ENCODE measurements at regions not wholly inside any gene's neighbourhood (a gene's known extent, or its start where the extent isn't known, plus 50 kb on each side); places are given as distances from the start of the nearest gene placed in this dataset.
A peak's percentile ranks its signal among the peaks of the same experiment; 100 is the strongest.

DNA sequence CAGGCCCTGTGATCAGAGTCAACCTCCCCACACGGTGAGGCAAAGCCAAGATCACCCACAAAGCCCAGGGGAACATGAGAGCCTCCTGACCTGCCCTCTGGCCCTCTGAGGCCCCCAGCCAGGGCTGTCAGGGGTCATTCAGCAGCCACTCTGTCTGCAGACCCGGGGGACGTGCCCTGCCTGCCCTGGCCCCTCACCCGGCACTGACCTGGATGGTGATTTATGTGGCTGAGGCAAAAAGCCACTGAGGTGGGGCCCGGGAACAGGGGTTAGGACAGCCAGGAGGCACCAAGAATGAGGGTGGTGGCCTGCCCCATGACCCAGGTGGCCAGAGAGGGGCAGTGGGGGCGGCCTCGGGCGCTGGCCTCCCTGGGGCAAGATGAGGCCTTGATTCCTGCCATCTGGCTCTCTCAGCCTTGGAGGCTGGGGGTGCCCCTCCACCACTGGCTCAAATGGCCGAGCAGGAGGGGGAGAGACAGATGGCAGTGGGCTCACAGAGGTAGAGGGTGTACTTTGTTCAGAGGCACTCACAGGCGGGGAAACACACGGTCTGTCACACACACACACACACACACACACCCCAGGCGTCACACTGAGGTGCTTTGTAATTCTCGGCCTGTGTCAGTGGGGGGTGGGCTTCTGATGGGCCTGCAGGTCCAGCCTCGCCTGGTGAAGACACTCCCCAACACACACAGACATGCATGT lies 174.0 kb upstream of the GSE1 start (continued):
- peak; percentile 69; the same call in 1 of the 2 replicates for TF ChIP-seq ZNF646 (CRISPR knock-in tag; IDR thresholded peaks at IDR 0.05)
- TF ChIP-seq MIER3 (CRISPR knock-in tag; IDR thresholded peaks at IDR 0.05; ENCODE audit: borderline replicate concordance): no peak

DNA sequence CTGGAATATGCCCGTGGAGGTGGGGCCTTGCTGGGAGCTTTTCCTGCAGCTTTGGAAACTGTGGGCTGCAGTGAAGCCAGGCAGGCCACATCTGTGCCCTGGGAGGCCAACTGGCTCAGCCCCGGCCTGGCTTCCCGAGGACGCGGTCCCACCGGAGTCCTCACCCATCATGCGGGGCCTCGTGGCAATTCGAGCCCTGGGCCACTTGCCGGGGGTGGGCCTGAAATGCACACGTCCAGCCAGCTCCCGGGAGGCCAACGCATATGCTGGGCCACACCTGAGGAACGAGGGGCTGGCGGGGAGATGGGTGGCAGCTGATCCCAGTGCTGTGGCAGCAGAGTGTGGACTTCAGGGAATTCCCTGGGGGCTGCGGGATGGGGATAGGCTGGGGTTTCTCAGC lies 172.4 kb upstream of the GSE1 start:
- Histone ChIP-seq H3K36me3 (replicated peaks in 1 of 2; ENCODE audit: control insufficient read depth in 1 of 2, insufficient read depth in 2 of 2, low read length in 2 of 2) (no peaks in the 10 kb centered on the region), H2AFZ (ENCODE audit: low read length) (no peak overlapping the region), H3K9ac (ENCODE audit: insufficient read depth, low read depth, low read length) (no peak overlapping the region), H3K4me3 (replicated peaks in 1 of 3; ENCODE audit: insufficient read depth in 1 of 3, low read depth in 2 of 3, low read length in 3 of 3) (no peak overlapping the region), H3K79me2 (ENCODE audit: insufficient read depth, low read length) (no peaks in the 10 kb centered on the region), H3K27me3 (ENCODE audit: control insufficient read depth in 1 of 2, insufficient read depth in 2 of 2, low read length in 2 of 2) (peaks cover 11 to 44% of the 10 kb centered on the region in 2 experiments; a peak in 4 of 5 replicates), H3K4me1 (ENCODE audit: insufficient read depth, low read length) (peaks cover 63% of the 10 kb centered on the region), H4K20me1 (ENCODE audit: insufficient read depth, low read length) (peaks cover 10% of the 10 kb centered on the region; the same call in 1 of the 2 replicates), H3K4me2 (ENCODE audit: low read depth, low read length) (no peak overlapping the region), H3K9me3 (ENCODE audit: low read length) (no peaks in the 10 kb centered on the region), H3K27ac (ENCODE audit: extremely low read length, insufficient read depth, low read length) (no peak overlapping the region)
- TF ChIP-seq PAF1 (CRISPR knock-in tag; IDR thresholded peaks at IDR 0.05) (no peak), ZNF788 (CRISPR knock-in tag; IDR thresholded peaks at IDR 0.05; ENCODE audit: borderline replicate concordance) (peak; percentile 13; the same call in 1 of the 2 replicates), ZNF83 (CRISPR knock-in tag; IDR thresholded peaks at IDR 0.05; ENCODE audit: borderline replicate concordance) (no peak), PLSCR1 (CRISPR knock-in tag; IDR thresholded peaks at IDR 0.05; ENCODE audit: borderline replicate concordance) (no peak), E2F1 (CRISPR knock-in tag; IDR thresholded peaks at IDR 0.05) (no peak), ZNF614 (CRISPR knock-in tag; IDR thresholded peaks at IDR 0.05; ENCODE audit: borderline replicate concordance) (no peak)
- no TSS peak for BruUV-seq (replicated peaks)
- intact Hi-C loops (cut with micrococcal nuclease; ENCODE audit: unreplicated experiment) (loop anchor here (1.0 to 2.0 kb wide), 2 partner anchors 116 to 170 kb away; no protein-coding TSS in a partner anchor), in situ Hi-C loops (cut with HindIII; ENCODE audit: extremely low pct_ligation_motif_present, low pct_unique_long_range_greater_than_20kb) (loop anchor here (5.0 kb wide), 2 partner anchors 117 to 167 kb away; no protein-coding TSS in a partner anchor)
- DNase-seq (ENCODE audit: low spot score) (no peak), FAIRE-seq (no peak), ATAC-seq (no peak)
- POLR2A ChIA-PET: no interaction called here
- CTCF ChIA-PET (ENCODE audit: low intra/inter-chr PET ratio, low total read pairs): interaction anchor here (0.6 to 1.9 kb wide), 3 partner anchors 116 to 173 kb away, joined by 3 to 12 read pairs (median 3); no protein-coding TSS in a partner anchor
- 78% methylated on average over 6 of the region's 16 CpGs for WGBS (ENCODE audit: low lambda C conversion rate)
